ENCODE measurements at regions not wholly inside any gene's neighbourhood (a gene's known extent, or its start where the extent isn't known, plus 50 kb on each side); places are given as distances from the start of the nearest gene placed in this dataset.

DNA sequence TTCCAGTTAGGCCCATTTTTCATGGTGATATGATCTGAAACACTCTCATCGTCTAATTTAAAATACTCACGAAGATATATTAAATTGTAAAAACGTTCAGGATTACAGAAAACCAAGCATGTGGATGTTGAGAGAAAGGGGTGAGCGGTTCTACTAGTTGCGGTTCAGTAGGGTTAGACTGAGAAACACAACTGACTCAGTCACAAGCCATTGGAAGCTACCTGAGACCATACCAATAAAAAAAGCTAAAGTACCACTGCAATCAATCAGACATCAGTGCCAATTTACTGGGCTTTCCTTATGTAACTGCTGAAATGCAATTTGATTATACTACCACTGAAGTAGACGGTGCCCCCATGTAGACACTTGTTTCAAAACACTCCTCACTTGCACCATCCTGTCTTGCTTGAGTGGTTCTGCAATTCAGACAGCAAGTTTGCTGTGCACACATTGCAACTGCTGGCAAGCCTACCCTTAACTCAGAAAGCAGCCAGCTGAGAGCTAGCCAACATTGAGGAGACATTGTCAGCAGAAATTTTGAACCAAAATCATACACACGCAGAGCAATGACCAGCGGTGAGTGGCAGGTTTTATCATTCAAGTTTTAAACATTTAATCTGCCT, 368.7 kb upstream of the ARHGEF26 start:
- TF ChIP-seq POLR2A (IDR thresholded peaks at IDR 0.05): no peak
- TF ChIP-seq POLR2AphosphoS5 (IDR thresholded peaks at IDR 0.05): peak; percentile 8
- peaks cover 3% of the 10 kb centered on the region for H3K4me1 ChIP-seq (replicated peaks)
- peak; percentile 26 for DNase-seq (ENCODE audit: low spot score)
- H3K27ac ChIP-seq: no peak overlapping the region
- no peaks in the 10 kb centered on the region for H3K36me3 ChIP-seq
- H3K9me3 ChIP-seq: no peaks in the 10 kb centered on the region
- 40% methylated on average over 8 of the region's 8 CpGs for WGBS
- no peaks in the 10 kb centered on the region for H3K27me3 ChIP-seq (replicated peaks; ENCODE audit: insufficient read depth)
- intact Hi-C loops (cut with DNase I): no loop called here
- no peak overlapping the region for H3K4me3 ChIP-seq

DNA sequence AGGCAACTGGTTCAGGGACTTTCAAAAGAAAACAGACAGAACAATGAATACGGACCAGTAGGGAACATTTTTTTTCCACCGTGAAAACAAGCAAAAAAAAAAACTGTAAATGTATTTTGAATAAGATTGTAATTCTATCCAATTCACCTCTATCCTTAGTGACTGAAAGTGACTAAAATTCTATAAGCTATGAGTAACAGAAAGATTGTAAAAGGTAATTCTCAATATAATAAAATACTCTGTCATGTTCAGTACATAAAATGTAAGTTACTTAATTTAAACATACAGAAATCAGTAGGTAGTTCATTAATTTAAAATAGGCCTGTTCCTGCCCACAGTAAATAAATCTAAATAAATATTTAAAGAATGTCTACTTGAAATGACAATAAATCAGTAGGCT, 368.2 kb upstream of the ARHGEF26 start:
- Histone ChIP-seq H3K27ac (no peak overlapping the region), H3K36me3 (no peaks in the 10 kb centered on the region), H3K4me3 (no peak overlapping the region), H3K27me3 (replicated peaks; ENCODE audit: insufficient read depth) (no peaks in the 10 kb centered on the region), H3K4me1 (replicated peaks) (peaks cover 3% of the 10 kb centered on the region), H3K9me3 (no peaks in the 10 kb centered on the region)
- no peak for DNase-seq (ENCODE audit: low spot score)
- TF ChIP-seq, protein P1, sequence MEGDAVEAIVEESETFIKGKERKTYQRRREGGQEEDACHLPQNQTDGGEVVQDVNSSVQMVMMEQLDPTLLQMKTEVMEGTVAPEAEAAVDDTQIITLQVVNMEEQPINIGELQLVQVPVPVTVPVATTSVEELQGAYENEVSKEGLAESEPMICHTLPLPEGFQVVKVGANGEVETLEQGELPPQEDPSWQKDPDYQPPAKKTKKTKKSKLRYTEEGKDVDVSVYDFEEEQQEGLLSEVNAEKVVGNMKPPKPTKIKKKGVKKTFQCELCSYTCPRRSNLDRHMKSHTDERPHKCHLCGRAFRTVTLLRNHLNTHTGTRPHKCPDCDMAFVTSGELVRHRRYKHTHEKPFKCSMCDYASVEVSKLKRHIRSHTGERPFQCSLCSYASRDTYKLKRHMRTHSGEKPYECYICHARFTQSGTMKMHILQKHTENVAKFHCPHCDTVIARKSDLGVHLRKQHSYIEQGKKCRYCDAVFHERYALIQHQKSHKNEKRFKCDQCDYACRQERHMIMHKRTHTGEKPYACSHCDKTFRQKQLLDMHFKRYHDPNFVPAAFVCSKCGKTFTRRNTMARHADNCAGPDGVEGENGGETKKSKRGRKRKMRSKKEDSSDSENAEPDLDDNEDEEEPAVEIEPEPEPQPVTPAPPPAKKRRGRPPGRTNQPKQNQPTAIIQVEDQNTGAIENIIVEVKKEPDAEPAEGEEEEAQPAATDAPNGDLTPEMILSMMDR (IDR thresholded peaks at IDR 0.05): no peak
- TF ChIP-seq POLR2AphosphoS5 (IDR thresholded peaks at IDR 0.05): no peak
- WGBS: 19% methylated on average over 2 of the region's 2 CpGs
- intact Hi-C loops (cut with DNase I): no loop called here

DNA sequence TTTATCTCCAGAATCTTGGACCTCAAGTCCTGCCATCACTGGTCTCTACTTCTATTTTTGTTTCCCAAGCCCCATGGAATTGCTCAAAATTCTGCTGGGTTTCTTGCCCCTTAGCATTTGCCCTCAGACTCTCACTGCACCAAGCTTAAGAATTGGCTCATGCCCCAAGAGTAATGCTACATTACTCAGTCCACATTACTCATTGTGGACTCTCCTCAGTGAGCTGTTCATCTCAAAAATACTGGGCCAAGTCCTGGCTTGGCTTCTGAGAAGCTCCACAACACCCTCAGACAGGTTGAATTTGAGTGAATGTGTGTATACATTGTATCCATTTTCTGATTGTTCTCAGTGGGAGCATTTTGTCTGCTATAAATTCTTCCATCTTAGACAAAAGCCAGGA, 364.4 kb upstream of the ARHGEF26 start:
- H3K27ac ChIP-seq: no peak overlapping the region
- H3K4me1 ChIP-seq (replicated peaks): peaks cover 3% of the 10 kb centered on the region
- intact Hi-C loops (cut with DNase I): no loop called here
- TF ChIP-seq POLR2A (IDR thresholded peaks at IDR 0.05): no peak
- TF ChIP-seq POLR2AphosphoS5 (IDR thresholded peaks at IDR 0.05): no peak
- TF ChIP-seq, protein P1 (IDR thresholded peaks at IDR 0.05): no peak
- no peaks in the 10 kb centered on the region for H3K36me3 ChIP-seq
- DNase-seq (ENCODE audit: low spot score): no peak
- no peaks in the 10 kb centered on the region for H3K27me3 ChIP-seq (replicated peaks; ENCODE audit: insufficient read depth)
- no peak overlapping the region for H3K4me3 ChIP-seq
- H3K9me3 ChIP-seq: no peaks in the 10 kb centered on the region

DNA sequence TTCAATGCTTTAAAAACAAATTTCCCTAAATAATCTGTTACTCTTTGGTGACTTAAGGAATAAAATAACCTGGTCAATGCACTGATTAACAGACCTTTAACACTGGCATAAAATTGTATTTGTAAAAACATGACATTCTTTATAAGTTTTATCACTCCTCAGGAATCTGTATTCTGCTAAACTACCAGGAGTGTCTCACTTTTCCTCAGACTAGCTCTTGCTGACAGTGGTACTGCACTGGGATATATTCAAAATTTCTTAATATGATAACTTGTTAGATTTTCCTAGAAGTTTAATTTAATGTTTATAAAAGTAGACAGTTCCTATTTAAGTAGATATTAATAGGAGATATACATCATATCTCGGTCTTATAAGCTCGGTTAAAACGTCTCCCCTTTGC, 363.4 kb upstream of the ARHGEF26 start:
- no peaks in the 10 kb centered on the region for H3K27me3 ChIP-seq (replicated peaks; ENCODE audit: insufficient read depth)
- no peaks in the 10 kb centered on the region for H3K36me3 ChIP-seq
- no peak overlapping the region for H3K4me3 ChIP-seq
- DNase-seq (ENCODE audit: low spot score): no peak
- intact Hi-C loops (cut with DNase I): no loop called here
- peaks cover 3% of the 10 kb centered on the region for H3K4me1 ChIP-seq (replicated peaks)
- H3K9me3 ChIP-seq: no peaks in the 10 kb centered on the region
- 89% methylated on average over 3 of the region's 3 CpGs for WGBS
- no peak overlapping the region for H3K27ac ChIP-seq
- TF ChIP-seq POLR2AphosphoS5 (IDR thresholded peaks at IDR 0.05) (no peak), POLR2A (IDR thresholded peaks at IDR 0.05) (no peak)
- TF ChIP-seq, protein P1 (IDR thresholded peaks at IDR 0.05): no peak

DNA sequence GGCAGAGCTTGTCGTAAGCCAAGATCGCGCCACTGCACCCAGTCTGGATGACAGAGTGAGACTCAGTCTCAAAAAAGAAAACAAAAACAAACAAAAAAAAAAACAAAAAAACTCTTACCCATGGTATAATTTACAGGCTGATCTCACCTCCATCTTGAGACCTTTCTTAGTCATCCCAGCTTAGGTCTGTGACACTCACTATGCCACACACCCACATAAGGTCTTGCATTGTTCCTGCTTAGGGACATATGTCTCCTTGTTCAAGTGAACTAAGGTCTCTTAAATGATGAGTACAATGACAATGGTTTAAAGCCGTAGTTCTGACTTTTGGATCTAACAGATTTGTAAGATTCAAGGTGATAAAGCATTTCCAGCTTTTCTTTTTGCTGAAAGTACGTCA, 360.2 kb upstream of the ARHGEF26 start:
- H3K4me3 ChIP-seq: no peak overlapping the region
- H3K9me3 ChIP-seq: no peaks in the 10 kb centered on the region
- no peaks in the 10 kb centered on the region for H3K36me3 ChIP-seq
- no peaks in the 10 kb centered on the region for H3K4me1 ChIP-seq (replicated peaks)
- H3K27ac ChIP-seq: no peak overlapping the region
- no peak for TF ChIP-seq POLR2A (IDR thresholded peaks at IDR 0.05)
- TF ChIP-seq POLR2AphosphoS5 (IDR thresholded peaks at IDR 0.05): no peak
- TF ChIP-seq, protein P1 (IDR thresholded peaks at IDR 0.05): no peak
- intact Hi-C loops (cut with DNase I): loop anchor here (10.0 kb wide), 1 partner anchor 466 kb away; no protein-coding TSS in a partner anchor
- no peak for DNase-seq (ENCODE audit: low spot score)
- no peaks in the 10 kb centered on the region for H3K27me3 ChIP-seq (replicated peaks; ENCODE audit: insufficient read depth)
- 89% methylated on average over 5 of the region's 5 CpGs for WGBS
